RCC 7860 (cell line): ENCODE measurements at regions not wholly inside any gene's neighbourhood (a gene's known extent, or its start where the extent isn't known, plus 50 kb on each side); places are given as distances from the start of the nearest gene placed in this dataset.
A peak's percentile ranks its signal among the peaks of the same experiment; 100 is the strongest.

Experiments used
- DNase-seq: peaks from one replicate; pipeline ENCODE4 v3.0.0-alpha.2; 2015; ENCODE audit warnings: low spot score
- FAIRE-seq: peaks from 2 replicates; lab custom pipeline; 2012; peaks lifted over from hg19 to GRCh38; lab: Jason Lieb, UNC

GRCh38 chr12:92539976-92540781, 162.6 kb upstream of the PLEKHG7 start:
- DNase-seq (no peak), FAIRE-seq (no peak)

GRCh38 chr12:92539110-92539749, 163.6 kb upstream of the PLEKHG7 start:
- peak; percentile 69 for DNase-seq
- FAIRE-seq, result peak; percentile 68

GRCh38 chr12:92537290-92537960, 165.4 kb upstream of the PLEKHG7 start:
- DNase-seq (no peak), FAIRE-seq (no peak)

GRCh38 chr12:92535961-92536360, 166.8 kb upstream of the PLEKHG7 start:
- FAIRE-seq, result no peak

GRCh38 chr12:92533280-92533890, 169.4 kb upstream of the PLEKHG7 start:
- no peak for FAIRE-seq
- no peak for DNase-seq

More at GRCh38 chr12:92535961-92536360, 166.8 kb upstream of the PLEKHG7 start:
- DNase-seq, result no peak

- DNase-seq (no peak), FAIRE-seq (no peak)
Measured at GRCh38 chr12:92530706-92531105, 172.1 kb upstream of the PLEKHG7 start.

GRCh38 chr12:92529944-92530343, 172.8 kb upstream of the PLEKHG7 start:
- no peak for DNase-seq
- no peak for FAIRE-seq

- DNase-seq (no peak), FAIRE-seq (no peak)
Measured at GRCh38 chr12:92528586-92528985, 174.2 kb upstream of the PLEKHG7 start.

GRCh38 chr12:92528097-92528496, 174.7 kb upstream of the PLEKHG7 start:
- no peak for FAIRE-seq

GRCh38 chr12:92524489-92524888, 178.3 kb upstream of the PLEKHG7 start:
- DNase-seq (no peak), FAIRE-seq (no peak)

More at GRCh38 chr12:92528097-92528496, 174.7 kb upstream of the PLEKHG7 start:
- no peak for DNase-seq

- FAIRE-seq, result no peak
- no peak for DNase-seq
Measured at GRCh38 chr12:92520511-92520910, 182.3 kb upstream of the PLEKHG7 start.

GRCh38 chr12:92519284-92519683, 183.5 kb upstream of the PLEKHG7 start:
- no peak for DNase-seq
- FAIRE-seq, result no peak

- DNase-seq, result no peak
- FAIRE-seq, result no peak
Measured at GRCh38 chr12:92518071-92518470, 184.7 kb upstream of the PLEKHG7 start.

GRCh38 chr12:92516277-92516600, 186.6 kb upstream of the PLEKHG7 start:
- DNase-seq (peak; percentile 34), FAIRE-seq (no peak)

GRCh38 chr12:92513231-92513730, 189.5 kb upstream of the PLEKHG7 start:
- no peak for FAIRE-seq
- no peak for DNase-seq

- FAIRE-seq, result no peak
- no peak for DNase-seq
Measured at GRCh38 chr12:92511786-92512185, 191.0 kb upstream of the PLEKHG7 start.

- DNase-seq (no peak), FAIRE-seq (no peak)
Measured at GRCh38 chr12:92509156-92509738, 193.5 kb upstream of the PLEKHG7 start.

GRCh38 chr12:92506891-92507290, 195.9 kb upstream of the PLEKHG7 start:
- DNase-seq (no peak), FAIRE-seq (no peak)

- DNase-seq, result no peak
- FAIRE-seq, result no peak
Measured at GRCh38 chr12:92506460-92506859, 196.3 kb upstream of the PLEKHG7 start.

- FAIRE-seq (no peak), DNase-seq (no peak)
Measured at GRCh38 chr12:92505254-92506231, 197.2 kb upstream of the PLEKHG7 start.
